Activated CD4-positive, alpha-beta T cell treated with anti-CD3 and anti-CD28 coated beads, Interleukin-2, amount 50 U/mL, for 1 hour (primary cell): ENCODE measurements at regions not wholly inside any gene's neighbourhood (a gene's known extent, or its start where the extent isn't known, plus 50 kb on each side); places are given as distances from the start of the nearest gene placed in this dataset.
"Not testable (repeated sequence)": the region's sequence is repeated elsewhere in the genome, so short reads cannot be mapped to it uniquely, and the experiment has no call there.

ENCODE experiments used
- DNase-seq: peaks from one replicate; pipeline ENCODE4 v3.0.0-alpha.2; 2020

DNA sequence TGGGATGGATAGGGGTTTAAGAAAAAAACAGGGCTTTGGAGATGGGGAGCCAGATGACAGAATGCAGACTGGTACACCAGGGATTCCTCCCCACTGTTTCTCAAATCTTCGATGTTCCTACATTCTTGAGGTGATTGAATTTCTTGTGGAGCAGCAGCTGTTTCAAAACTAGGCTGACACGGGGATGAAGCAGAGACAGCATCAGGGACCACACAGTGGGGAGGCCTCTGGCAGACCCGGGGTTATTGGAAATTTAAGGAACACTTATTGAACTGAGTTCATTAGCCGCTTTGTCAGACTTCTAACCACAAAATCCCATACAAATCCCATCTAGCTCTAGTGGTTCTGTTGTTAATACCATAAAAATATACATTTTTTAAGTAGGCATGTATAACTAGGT is 621.4 kb upstream of the GBE1 start:
- no peak for DNase-seq

- no peak for DNase-seq
Measured at GRCh38 chr3:82378392-82378791, 616.9 kb upstream of the GBE1 start.

DNA sequence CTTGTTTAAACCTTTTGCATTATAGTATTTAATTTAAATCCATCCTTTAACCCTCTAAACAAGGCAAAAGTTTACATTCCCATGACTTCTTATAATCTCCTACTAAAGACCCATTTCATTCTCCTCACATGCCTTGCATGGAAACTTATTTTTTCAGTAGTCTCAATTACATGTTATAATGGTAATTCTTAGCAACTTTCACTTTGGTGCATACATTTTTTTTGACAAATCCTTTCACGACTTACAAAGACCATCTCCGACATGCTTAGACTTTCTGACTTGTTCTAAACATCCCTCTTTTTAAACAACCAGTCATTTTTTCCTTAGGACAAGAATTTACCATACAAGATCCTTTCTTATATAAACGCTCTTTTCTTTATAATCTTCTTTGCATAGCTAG is 615.4 kb upstream of the GBE1 start:
- no peak for DNase-seq

- not testable (repeated sequence) for DNase-seq
Measured at GRCh38 chr3:82373833-82374232, 612.4 kb upstream of the GBE1 start.

DNA sequence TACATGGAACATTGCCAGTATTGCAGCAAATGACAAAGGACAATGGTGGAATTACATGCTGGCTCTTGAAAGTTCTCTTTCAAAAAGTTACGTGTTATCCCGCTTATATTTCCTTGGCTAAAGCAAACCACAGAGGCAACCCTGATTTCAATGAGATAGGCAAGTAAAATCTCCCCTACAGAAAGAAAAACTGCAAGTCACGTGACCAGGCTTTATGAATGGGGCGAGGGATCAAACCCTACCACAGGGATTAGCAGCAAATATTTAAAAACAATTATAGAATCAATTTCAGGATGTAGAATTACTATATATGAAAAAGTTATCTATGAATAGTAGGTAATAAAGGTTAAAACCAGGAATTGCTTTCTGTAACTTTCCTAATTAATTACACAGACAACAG is 603.4 kb upstream of the GBE1 start:
- DNase-seq, result no peak

GRCh38 chr3:82363131-82363530 is 601.7 kb upstream of the GBE1 start:
- no peak for DNase-seq

DNA sequence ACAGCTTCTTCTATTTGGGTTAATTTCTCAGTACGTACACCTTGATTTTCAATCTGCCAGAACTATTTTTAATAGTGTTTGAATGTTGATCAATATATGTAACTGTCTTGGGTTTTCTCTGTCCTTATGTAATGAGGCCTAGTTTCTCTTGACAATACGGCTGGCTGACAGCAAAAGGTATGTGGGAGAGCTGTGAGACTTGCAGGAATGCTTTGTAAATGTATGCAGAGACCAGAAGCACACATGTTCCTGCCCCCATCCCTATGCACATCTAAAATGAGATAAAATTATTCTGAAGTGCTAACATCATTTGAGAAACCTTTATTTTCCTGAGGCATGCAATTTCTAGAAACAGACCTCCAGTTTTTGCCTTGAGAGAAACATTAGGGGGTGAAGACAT is 593.8 kb upstream of the GBE1 start:
- no peak for DNase-seq

DNA sequence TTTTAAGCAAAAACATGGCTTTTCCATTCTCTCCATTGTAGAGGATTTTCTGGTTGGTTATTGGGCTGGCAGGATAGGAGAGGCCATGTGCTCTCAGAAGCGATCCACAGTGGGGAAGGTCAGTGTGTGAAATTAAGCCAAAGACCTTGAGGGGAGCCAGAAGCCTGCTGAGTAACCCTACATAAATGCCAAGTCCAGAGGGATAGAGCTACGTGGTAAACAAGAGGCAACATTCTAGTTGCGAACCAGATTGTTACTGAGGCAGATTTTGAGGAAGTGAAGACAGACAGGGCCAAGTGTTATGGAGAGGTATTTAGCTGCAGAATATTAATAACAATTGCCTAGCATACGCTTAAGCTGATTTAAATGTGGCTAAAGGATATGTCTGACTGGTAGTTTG is 592.8 kb upstream of the GBE1 start:
- DNase-seq, result no peak

GRCh38 chr3:82353306-82354171 is 592.1 kb upstream of the GBE1 start:
- DNase-seq, result no peak

DNA sequence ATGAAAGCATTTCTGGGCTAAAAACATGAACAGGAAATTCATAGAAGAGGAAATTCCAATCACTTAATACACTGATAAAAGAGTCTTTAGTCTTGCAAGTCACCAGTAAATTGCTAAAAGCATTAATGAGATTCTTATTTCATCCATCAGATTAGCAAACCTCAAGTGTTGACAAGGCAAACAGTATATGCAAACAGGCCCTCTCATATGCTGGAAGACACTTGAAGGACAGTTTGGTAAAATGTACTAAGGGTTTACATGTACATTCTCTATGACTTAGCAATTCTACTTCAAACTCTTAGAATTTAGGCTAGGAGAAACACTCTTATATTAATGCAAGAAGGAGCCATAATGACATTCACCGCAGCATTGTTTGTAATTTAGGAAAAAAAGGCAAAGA is 586.1 kb upstream of the GBE1 start:
- DNase-seq, result no peak

DNA sequence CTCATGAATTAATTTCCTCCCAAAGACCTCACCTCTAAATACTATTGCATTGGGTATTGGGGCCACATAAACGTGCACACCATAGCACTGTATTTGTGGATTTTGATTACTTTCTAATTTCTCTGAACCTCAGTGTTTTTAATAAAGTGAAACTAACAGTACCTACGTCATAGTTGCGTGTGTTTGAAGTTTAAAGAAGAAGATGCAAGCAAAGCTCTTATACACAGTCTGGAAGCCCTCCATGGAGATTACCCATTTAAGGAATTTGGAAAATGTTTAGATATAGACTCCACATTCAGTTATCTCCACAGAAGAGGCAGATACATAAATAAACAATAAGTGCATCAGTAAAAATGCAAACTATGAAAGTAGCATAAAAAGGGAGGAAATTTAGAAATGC is 581.1 kb upstream of the GBE1 start:
- no peak for DNase-seq

GRCh38 chr3:82329300-82329699 is 567.9 kb upstream of the GBE1 start:
- DNase-seq, result no peak

DNA sequence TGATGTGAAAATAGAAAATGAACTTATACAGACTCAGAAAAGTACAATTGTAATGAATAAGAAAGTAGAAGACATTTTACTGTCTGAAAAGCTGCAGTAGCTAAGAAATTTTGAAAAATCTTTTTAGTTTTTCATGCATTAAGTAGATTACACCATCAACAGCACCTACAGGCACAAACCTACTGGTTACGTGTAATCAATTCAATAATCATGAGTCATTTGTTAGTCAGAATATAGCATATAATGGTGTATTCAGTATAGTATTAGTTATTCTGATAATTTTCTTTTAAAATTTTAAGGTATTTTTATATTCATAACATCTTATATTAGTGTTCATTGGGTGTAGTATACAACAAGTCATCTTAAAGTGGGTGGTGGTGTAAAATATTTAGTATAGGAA is 550.5 kb upstream of the GBE1 start:
- no peak for DNase-seq

GRCh38 chr3:82308755-82309154 is 547.3 kb upstream of the GBE1 start:
- DNase-seq, result no peak

DNA sequence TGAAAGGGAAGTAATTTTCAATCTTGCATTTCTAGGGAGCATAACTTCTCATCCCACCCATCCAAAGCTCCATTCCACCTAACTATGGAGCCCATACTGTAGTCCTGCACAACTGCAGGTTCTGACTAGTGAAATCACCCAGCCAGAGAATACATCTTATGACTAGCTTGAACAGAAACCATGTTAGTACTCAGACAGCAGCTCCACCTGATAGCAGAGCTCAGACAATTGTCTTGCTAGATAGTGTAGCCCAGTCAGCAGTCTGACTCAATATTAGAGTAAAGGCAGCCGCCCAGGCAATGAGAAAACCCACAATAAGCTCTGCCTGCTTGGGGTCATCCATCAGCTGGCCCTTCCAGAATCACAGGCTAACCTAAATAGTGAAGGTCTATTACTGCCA is 544.7 kb upstream of the GBE1 start:
- no peak for DNase-seq

DNA sequence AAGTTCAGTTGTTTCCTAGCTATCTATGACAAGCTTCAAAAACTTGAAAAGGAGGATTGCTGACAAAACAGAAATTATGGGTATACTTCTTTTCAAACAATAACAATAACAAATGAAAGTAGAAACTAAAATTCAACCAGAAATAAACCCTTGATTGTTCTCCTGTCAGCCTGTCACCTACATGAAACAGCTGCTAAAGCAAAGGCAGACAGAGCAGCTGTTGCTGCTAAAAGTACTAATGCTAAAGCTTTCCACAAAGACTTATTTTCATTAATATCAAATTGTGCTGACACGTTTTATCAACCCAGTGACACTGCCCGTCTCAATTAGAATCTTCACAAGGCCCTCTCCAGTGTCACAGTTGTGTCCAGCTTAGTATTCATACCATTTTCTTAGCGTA is 533.2 kb upstream of the GBE1 start:
- no peak for DNase-seq

DNA sequence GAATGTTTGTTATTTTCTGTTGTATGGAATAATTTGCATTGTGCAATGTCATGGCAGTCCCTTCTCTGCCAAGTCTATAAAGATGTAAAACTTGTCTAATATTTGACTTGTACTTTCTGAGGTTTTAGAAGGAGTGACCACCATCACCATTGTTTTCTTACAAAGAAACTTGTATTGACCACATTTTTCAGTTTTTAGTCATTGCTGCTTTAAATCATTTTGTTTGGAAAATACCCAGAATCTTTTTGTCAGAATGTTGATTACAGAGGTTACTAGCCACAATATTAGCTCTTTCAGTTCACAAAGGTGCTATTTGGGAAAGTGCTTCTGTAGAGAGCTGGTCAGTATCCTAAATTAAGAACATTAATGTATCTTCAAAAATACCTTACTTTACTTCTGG is 532.4 kb upstream of the GBE1 start:
- DNase-seq, result no peak

- no peak for DNase-seq
Measured at GRCh38 chr3:82293435-82293834, 532.0 kb upstream of the GBE1 start.

DNA sequence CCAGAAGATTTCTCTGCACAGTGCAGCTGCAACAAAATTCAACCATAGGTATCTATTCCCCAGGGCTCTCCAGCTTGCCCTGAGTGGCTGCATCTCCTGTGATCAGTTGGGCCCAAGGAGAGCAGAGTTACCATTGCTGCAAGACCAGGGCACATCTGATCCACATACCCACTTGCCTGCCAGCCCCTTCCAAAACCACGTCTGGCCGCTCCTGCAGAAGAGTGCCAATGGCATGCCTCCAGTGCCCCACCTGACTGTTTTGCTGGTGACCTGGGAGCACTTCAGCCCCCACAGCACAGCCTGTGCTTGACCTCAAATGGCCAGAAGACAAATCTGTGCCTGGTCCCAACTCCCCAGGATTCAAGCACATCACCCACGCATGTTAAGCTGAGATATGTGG is 526.1 kb upstream of the GBE1 start:
- DNase-seq, result no peak

DNA sequence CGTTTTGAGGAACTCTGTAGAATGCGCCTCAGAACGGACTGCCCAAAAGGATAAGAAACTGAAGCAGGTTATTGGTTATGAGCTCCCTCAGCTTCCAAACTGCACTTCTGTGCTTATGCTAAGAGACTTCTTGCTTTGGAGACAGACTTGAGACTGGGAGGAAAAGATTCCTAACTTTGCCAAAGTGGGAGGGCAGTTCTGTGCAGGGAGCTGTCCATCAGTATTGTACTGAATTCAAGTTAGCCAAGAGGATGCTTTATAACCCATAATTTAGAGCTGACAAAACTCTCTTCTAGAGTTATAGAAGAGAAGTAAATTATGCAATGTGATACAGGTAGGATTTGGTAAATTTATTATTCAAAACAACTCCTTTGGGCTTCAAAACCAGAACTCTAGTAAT is 519.8 kb upstream of the GBE1 start:
- DNase-seq, result no peak

- DNase-seq, result no peak
Measured at GRCh38 chr3:82276992-82277391, 515.5 kb upstream of the GBE1 start.

DNA sequence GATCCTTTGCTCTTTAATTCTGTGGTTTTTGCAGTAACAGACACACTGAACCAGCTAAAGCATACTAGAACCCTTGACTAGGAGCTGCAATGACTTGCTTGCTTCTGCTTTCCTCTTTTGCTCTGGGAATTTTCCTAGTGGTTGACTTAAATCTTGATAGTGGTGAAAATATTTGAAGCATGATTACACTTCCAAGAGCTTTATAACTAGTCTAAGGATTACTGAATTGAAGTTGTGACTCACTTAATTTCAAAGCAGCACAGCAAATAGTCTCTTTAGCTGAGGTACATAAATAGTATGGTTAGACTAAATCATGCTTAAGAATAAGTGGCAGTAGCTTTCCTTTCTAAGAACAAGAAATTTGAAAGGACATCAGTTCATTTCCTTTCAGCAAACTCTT is 513.5 kb upstream of the GBE1 start:
- DNase-seq, result no peak

DNA sequence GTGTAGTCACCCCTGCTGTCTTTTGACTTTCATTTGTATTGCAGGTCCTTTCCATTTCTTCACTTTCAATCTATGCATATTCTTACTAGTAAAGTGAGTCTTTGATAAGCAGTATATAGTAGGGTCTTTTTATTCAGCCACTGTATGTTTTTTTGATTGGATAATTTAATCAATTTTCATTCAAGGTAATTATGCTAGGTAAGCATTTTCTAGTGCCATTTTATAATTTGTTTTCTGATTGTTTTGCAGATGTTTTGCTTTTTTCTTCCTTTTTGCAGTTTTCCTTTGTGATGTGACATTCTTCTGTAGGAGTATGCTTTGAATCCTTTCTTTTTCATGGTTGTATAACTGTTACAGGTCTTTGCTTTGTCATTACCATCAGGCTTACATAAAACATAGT is 504.3 kb upstream of the GBE1 start:
- no peak for DNase-seq

DNA sequence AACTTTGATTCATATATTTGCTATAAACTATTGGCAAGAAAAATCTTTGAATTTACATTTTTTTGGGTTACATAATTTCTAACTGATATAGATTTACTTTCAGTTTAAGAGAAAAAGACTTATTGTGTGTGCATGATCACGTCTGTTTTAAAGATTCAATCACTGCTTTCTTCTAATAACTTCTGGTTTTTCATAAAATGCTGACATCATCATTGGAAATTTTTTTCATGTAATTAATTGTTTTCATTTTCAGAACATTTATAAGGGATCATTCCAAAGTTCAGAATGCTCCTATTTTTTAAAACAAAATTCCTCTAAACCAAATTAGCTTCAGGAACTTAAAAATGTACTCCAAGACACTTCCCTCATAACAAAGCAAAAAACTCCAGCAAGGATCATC is 500.7 kb upstream of the GBE1 start:
- DNase-seq, result no peak

DNA sequence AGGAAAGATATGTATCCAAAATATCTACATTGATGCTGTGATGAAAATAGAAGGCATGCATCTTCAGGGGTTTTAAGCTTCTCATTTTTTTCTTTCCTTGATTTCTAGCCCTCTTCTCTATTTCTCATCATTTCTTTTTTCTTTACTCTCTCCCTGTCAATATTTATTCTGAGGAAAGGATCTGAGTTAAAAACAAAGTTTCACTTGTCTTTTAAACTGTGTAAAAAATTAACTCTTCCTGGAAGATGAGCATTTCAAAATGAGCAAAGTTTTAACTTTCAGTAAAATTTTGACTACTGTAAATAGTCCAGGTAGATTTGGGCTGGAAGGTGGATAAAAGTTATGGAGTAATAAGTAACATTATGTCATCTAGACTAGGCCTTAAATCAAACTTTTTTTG is 500.2 kb upstream of the GBE1 start:
- no peak for DNase-seq
